OCI-LY7 (cell line): ENCODE measurements at regions not wholly inside any gene's neighbourhood (a gene's known extent, or its start where the extent isn't known, plus 50 kb on each side); places are given as distances from the start of the nearest gene placed in this dataset.

ENCODE experiments used
- BruUV-seq: library from RNA; stranded (reverse); fragments of 400-500 nt; replicated peaks from 2 replicates; lab custom pipeline; 2021; lab: Mats Ljungman, UMichigan
- CTCF ChIA-PET: fragments of 300-600 bp; sonication (Branson Sonifier 250); formaldehyde crosslinking; loops from one replicate; lab custom pipeline; 2022; ENCODE audit warnings: antibody characterized with exemption; ENCODE audit not compliant: unreplicated experiment; lab: Charles Lee
- POLR2A ChIA-PET: fragments of 300-600 bp; sonication (Branson Sonifier 250); formaldehyde crosslinking; loops from one replicate; lab custom pipeline; 2022; ENCODE audit warnings: antibody characterized with exemption; lab: Charles Lee
- DNase-seq: peaks from one replicate; pipeline ENCODE4 v3.0.0-alpha.2; 2015; ENCODE audit warnings: low spot score
- H2AFZ ChIP-seq: fragments of 200-600 bp; sonication (generic), shearing (Covaris generic); 2 replicates; pipeline ENCODE4 v1.6.1; 2014; ENCODE audit warnings: mild to moderate bottlenecking, antibody characterized with exemption, low read length, moderate library complexity
- H3K27ac ChIP-seq: fragments of 200-600 bp; sonication (generic); 2 replicates; pipeline ENCODE4 v1.5.1; 2014; ENCODE audit warnings: mixed run types, low read depth, mild to moderate bottlenecking, moderate library complexity, low read length, inconsistent platforms; ENCODE audit not compliant: poor library complexity, severe bottlenecking
- H3K36me3 ChIP-seq: fragments of 200-600 bp; sonication (generic); 2 replicates; pipeline ENCODE4 v1.6.1; 2014; ENCODE audit warnings: mild to moderate bottlenecking, antibody characterized with exemption, low read length, moderate library complexity, mixed read lengths; ENCODE audit not compliant: insufficient read depth
- H3K4me1 ChIP-seq: fragments of 200-600 bp; sonication (generic); 2 replicates; pipeline ENCODE4 v1.5.1; 2014; ENCODE audit warnings: mild to moderate bottlenecking, low read length; ENCODE audit not compliant: insufficient read depth, poor library complexity, severe bottlenecking
- H3K4me2 ChIP-seq: fragments of 200-600 bp; sonication (generic); 2 replicates; pipeline ENCODE4 v1.6.1; 2014; ENCODE audit warnings: mild to moderate bottlenecking, low read length
- H3K4me3 ChIP-seq: fragments of 200-600 bp; sonication (generic); 2 replicates; pipeline ENCODE4 v1.5.1; 2014; ENCODE audit warnings: mild to moderate bottlenecking, low read depth, low read length; ENCODE audit not compliant: poor library complexity, severe bottlenecking
- H3K79me2 ChIP-seq: fragments of 200-600 bp; sonication (generic); 2 replicates; pipeline ENCODE4 v1.6.1; 2016; ENCODE audit warnings: low read depth, mild to moderate bottlenecking, low read length, moderate library complexity, mixed read lengths; ENCODE audit not compliant: insufficient read depth
- H3K9me2 ChIP-seq: fragments of 200-600 bp; sonication (generic); 2 replicates; pipeline ENCODE4 v1.6.1; 2016; ENCODE audit warnings: mild to moderate bottlenecking, low read length, mixed read lengths; ENCODE audit not compliant: insufficient read depth
- H3K9me3 ChIP-seq: fragments of 200-600 bp; sonication (generic); 2 replicates; pipeline ENCODE4 v1.6.1; 2014; ENCODE audit warnings: mild to moderate bottlenecking, mixed run types, low read length, mixed read lengths
- H4K20me1 ChIP-seq: fragments of 200-600 bp; sonication (generic); 2 replicates; pipeline ENCODE4 v1.6.1; 2014; ENCODE audit warnings: mild to moderate bottlenecking, antibody characterized with exemption, low read length, moderate library complexity, mixed read lengths; ENCODE audit not compliant: insufficient read depth
- CTCF ChIP-seq: fragments of 200-600 bp; sonication (generic); conservative IDR thresholded peaks from 2 replicates; pipeline ENCODE4 v1.5.1; 2014; ENCODE audit warnings: mild to moderate bottlenecking, antibody characterized with exemption, low read length, moderate library complexity, mixed read lengths
- EZH2phosphoT487 ChIP-seq: fragments of 200-600 bp; sonication (generic); IDR thresholded peaks from 2 replicates; pipeline ENCODE4 v1.6.1; 2018; ENCODE audit warnings: low read depth, borderline replicate concordance, mild to moderate bottlenecking, mixed run types, antibody characterized with exemption, low read length, moderate library complexity, mixed read lengths
- intact Hi-C: fragments of 100-400 bp; cut with micrococcal nuclease; formaldehyde crosslinking; loops from one replicate; pipeline ENCODE4 v1.10.0; 2022; ENCODE audit not compliant: unreplicated experiment

GRCh38 chr10:88127269-88127668 is 263.8 kb downstream of the PTEN start:
- intact Hi-C loops: no loop called here
- CTCF ChIA-PET: no interaction called here
- Histone ChIP-seq H3K9me2 (no peaks in the 10 kb centered on the region), H3K79me2 (no peaks in the 10 kb centered on the region), H4K20me1 (no peaks in the 10 kb centered on the region), H3K4me2 (no peak overlapping the region), H3K4me1 (peaks cover 14% of the 10 kb centered on the region), H3K4me3 (no peak overlapping the region), H3K27ac (no peak overlapping the region), H2AFZ (no peak overlapping the region), H3K36me3 (no peaks in the 10 kb centered on the region), H3K9me3 (no peaks in the 10 kb centered on the region)
- BruUV-seq: no TSS peak
- POLR2A ChIA-PET: interaction anchor here (0.9 kb wide), 1 partner anchor 247 kb away, joined by 3 read pairs; no protein-coding TSS in a partner anchor
- no peak for DNase-seq
- TF ChIP-seq CTCF: no peak
- no peak for TF ChIP-seq EZH2phosphoT487

- H3K36me3 ChIP-seq: no peaks in the 10 kb centered on the region
- BruUV-seq: no TSS peak
- H3K4me2 ChIP-seq: no peak overlapping the region
- no peak for TF ChIP-seq CTCF
- TF ChIP-seq EZH2phosphoT487: no peak
- POLR2A ChIA-PET: interaction anchor here (0.7 to 0.9 kb wide), 3 partner anchors 27 to 247 kb away, joined by 3 read pairs; no protein-coding TSS in a partner anchor
- H3K4me3 ChIP-seq: no peak overlapping the region
- CTCF ChIA-PET: no interaction called here
- DNase-seq: no peak
- no peak overlapping the region for H3K27ac ChIP-seq
- no peaks in the 10 kb centered on the region for H4K20me1 ChIP-seq
- no peaks in the 10 kb centered on the region for H3K9me3 ChIP-seq
- H3K79me2 ChIP-seq: no peaks in the 10 kb centered on the region
- intact Hi-C loops: no loop called here
- no peak overlapping the region for H2AFZ ChIP-seq
- peaks cover 9% of the 10 kb centered on the region for H3K4me1 ChIP-seq
- no peaks in the 10 kb centered on the region for H3K9me2 ChIP-seq
These were observed 264.3 kb downstream of the PTEN start for GRCh38 chr10:88127766-88128165.

- ChIA-PET CTCF (no interaction called here), POLR2A (interaction anchor here (0.6 to 1.1 kb wide), 6 partner anchors 12 to 314 kb away, joined by 3 to 4 read pairs (median 3); no protein-coding TSS in a partner anchor)
- no peak overlapping the region for H3K4me2 ChIP-seq
- no peak for TF ChIP-seq EZH2phosphoT487
- TF ChIP-seq CTCF: no peak
- H2AFZ ChIP-seq: no peak overlapping the region
- H3K4me3 ChIP-seq: no peak overlapping the region
- no peaks in the 10 kb centered on the region for H3K36me3 ChIP-seq
- no peaks in the 10 kb centered on the region for H3K4me1 ChIP-seq
- no peaks in the 10 kb centered on the region for H3K9me2 ChIP-seq
- H3K27ac ChIP-seq: no peak overlapping the region
- intact Hi-C loops: no loop called here
- no peak for DNase-seq
- H4K20me1 ChIP-seq: no peaks in the 10 kb centered on the region
- no TSS peak for BruUV-seq
- no peaks in the 10 kb centered on the region for H3K79me2 ChIP-seq
- no peaks in the 10 kb centered on the region for H3K9me3 ChIP-seq
These were observed 265.6 kb downstream of the PTEN start for GRCh38 chr10:88129013-88129412.
